Mesendoderm (in vitro differentiated cells): ENCODE measurements at regions not wholly inside any gene's neighbourhood (a gene's known extent, or its start where the extent isn't known, plus 50 kb on each side); places are given as distances from the start of the nearest gene placed in this dataset.

Experiments
- DNase-seq: peaks from one replicate; pipeline ENCODE4 v3.0.0; 2013
- H2AK5ac ChIP-seq: 2 replicates; pipeline ENCODE4 v1.6.1; 2013; ENCODE audit warnings: low read length, inconsistent platforms
- H2BK120ac ChIP-seq: 2 replicates; pipeline ENCODE4 v1.6.1; 2013; ENCODE audit warnings: low read depth, mild to moderate bottlenecking, low read length, moderate library complexity, mixed read lengths
- H2BK15ac ChIP-seq: replicated peaks from 2 replicates; pipeline ENCODE4 v1.6.1; 2013; ENCODE audit warnings: low read depth, mild to moderate bottlenecking, moderate library complexity
- H2BK5ac ChIP-seq: 2 replicates; pipeline ENCODE4 v1.6.1; 2013; ENCODE audit warnings: low read length, inconsistent platforms
- H3K18ac ChIP-seq: 2 replicates; pipeline ENCODE4 v1.6.1; 2013; ENCODE audit warnings: mild to moderate bottlenecking, low read length, mixed read lengths
- H3K23ac ChIP-seq: one replicate; pipeline ENCODE4 v1.6.1; 2013; ENCODE audit warnings: low read length
- H3K27ac ChIP-seq: 2 replicates; pipeline ENCODE4 v1.5.1; 2013; ENCODE audit warnings: low read depth, mild to moderate bottlenecking, inconsistent platforms, low read length, moderate library complexity
- H3K27me3 ChIP-seq: 2 replicates; pipeline ENCODE4 v1.6.1; 2013; ENCODE audit warnings: low read length, control low read depth, mild to moderate bottlenecking, inconsistent platforms; ENCODE audit not compliant: insufficient read depth, poor library complexity
- H3K36me3 ChIP-seq: 2 replicates; pipeline ENCODE4 v1.6.1; 2013; ENCODE audit warnings: low read length, inconsistent platforms; ENCODE audit not compliant: control insufficient read depth, insufficient read depth
- H3K4ac ChIP-seq: one replicate; pipeline ENCODE4 v1.6.1; 2013; ENCODE audit warnings: low read depth, mild to moderate bottlenecking, low read length, moderate library complexity
- H3K4me1 ChIP-seq: 2 replicates; pipeline ENCODE4 v1.6.1; 2013; ENCODE audit warnings: low read depth, low read length, inconsistent platforms; ENCODE audit not compliant: control insufficient read depth
- H3K4me2 ChIP-seq: 2 replicates; pipeline ENCODE4 v1.6.1; 2013; ENCODE audit warnings: low read length
- H3K4me3 ChIP-seq: 2 replicates; pipeline ENCODE4 v1.5.1; 2013; ENCODE audit warnings: mild to moderate bottlenecking, low read length
- H3K56ac ChIP-seq: one replicate; pipeline ENCODE4 v1.6.1; 2013; ENCODE audit warnings: low read length
- H3K79me1 ChIP-seq: 2 replicates; pipeline ENCODE4 v1.6.1; 2013; ENCODE audit warnings: low read length, inconsistent platforms
- H3K79me2 ChIP-seq: 2 replicates; pipeline ENCODE4 v1.6.1; 2013; ENCODE audit warnings: mild to moderate bottlenecking, low read length; ENCODE audit not compliant: control insufficient read depth, insufficient read depth
- H3K9ac ChIP-seq: 2 replicates; pipeline ENCODE4 v1.6.1; 2013; ENCODE audit warnings: low read length, inconsistent platforms
- H4K5ac ChIP-seq: one replicate; pipeline ENCODE4 v1.6.1; 2013; ENCODE audit warnings: low read length
- H4K8ac ChIP-seq: one replicate; pipeline ENCODE4 v1.6.1; 2013; ENCODE audit warnings: low read depth, mild to moderate bottlenecking, control low read depth, low read length, moderate library complexity
- WGBS: extraction: QIAGEN DNeasy Blood & Tissue Kit; methylation state at CpG from one replicate; pipeline ENCODE4 v1.1.7; 2013; ENCODE audit warnings: low lambda C conversion rate, missing lambda C conversion rate; ENCODE audit not compliant: insufficient coverage; ENCODE audit errors: extremely low coverage; 5-methylcytosine and 5-hydroxymethylcytosine counted together

GRCh38 chr20:2203436-2203835 lies 92.4 kb upstream of the TGM3 start:
- H3K27ac ChIP-seq = no peak overlapping the region
- no peak overlapping the region for H3K4me3 ChIP-seq
- no peak overlapping the region for H3K9ac ChIP-seq
- H2AK5ac ChIP-seq = no peak overlapping the region
- no peak overlapping the region for H3K23ac ChIP-seq
- no peak overlapping the region for H2BK5ac ChIP-seq
- H3K18ac ChIP-seq = no peak overlapping the region
- no peak for DNase-seq
- no peak overlapping the region for H3K4ac ChIP-seq
- no peaks in the 10 kb centered on the region for H3K4me1 ChIP-seq
- H3K4me2 ChIP-seq = no peak overlapping the region
- no peak overlapping the region for H2BK120ac ChIP-seq
- no peak overlapping the region for H3K56ac ChIP-seq
- no peaks in the 10 kb centered on the region for H3K36me3 ChIP-seq
- no peaks in the 10 kb centered on the region for H3K27me3 ChIP-seq
- H4K5ac ChIP-seq = no peak overlapping the region
- H2BK15ac ChIP-seq = no peak overlapping the region
- no peak overlapping the region for H4K8ac ChIP-seq
- WGBS = 100% methylated on average over 1 of the region's 1 CpG
- no peaks in the 10 kb centered on the region for H3K79me1 ChIP-seq
- H3K79me2 ChIP-seq = no peaks in the 10 kb centered on the region

- H4K5ac ChIP-seq = no peak overlapping the region
- no peak overlapping the region for H2BK15ac ChIP-seq
- H3K4me1 ChIP-seq = no peaks in the 10 kb centered on the region
- H3K79me2 ChIP-seq = no peaks in the 10 kb centered on the region
- H3K4ac ChIP-seq = no peak overlapping the region
- H3K4me2 ChIP-seq = no peak overlapping the region
- no peak for DNase-seq
- no peak overlapping the region for H3K9ac ChIP-seq
- no peak overlapping the region for H2BK120ac ChIP-seq
- H3K79me1 ChIP-seq = no peaks in the 10 kb centered on the region
- H2AK5ac ChIP-seq = no peak overlapping the region
- no peak overlapping the region for H3K23ac ChIP-seq
- no peaks in the 10 kb centered on the region for H3K36me3 ChIP-seq
- no peak overlapping the region for H3K27ac ChIP-seq
- no peak overlapping the region for H2BK5ac ChIP-seq
- no peaks in the 10 kb centered on the region for H3K27me3 ChIP-seq
- no peak overlapping the region for H3K4me3 ChIP-seq
- H4K8ac ChIP-seq = no peak overlapping the region
- H3K18ac ChIP-seq = no peak overlapping the region
- no CpG with 5 or more reads among the region's 3 CpGs for WGBS
- H3K56ac ChIP-seq = no peak overlapping the region
Observed at GRCh38 chr20:2204021-2204420, 91.8 kb upstream of the TGM3 start.

- peak overlapping the region; percentile 70 for H3K9ac ChIP-seq
- no peaks in the 10 kb centered on the region for H3K79me1 ChIP-seq
- peak overlapping the region; percentile 81 for H3K56ac ChIP-seq
- H3K79me2 ChIP-seq = no peaks in the 10 kb centered on the region
- H3K4me2 ChIP-seq = peak overlapping the region; percentile 66
- H4K8ac ChIP-seq = no peak overlapping the region
- peak; percentile 88 for DNase-seq
- no peak overlapping the region for H2BK5ac ChIP-seq
- WGBS = no CpG with 5 or more reads among the region's 82 CpGs
- H2BK15ac ChIP-seq = no peak overlapping the region
- peak overlapping the region; percentile 44 for H3K4me3 ChIP-seq
- H3K23ac ChIP-seq = peak overlapping the region; percentile 45
- H3K27ac ChIP-seq = no peak overlapping the region
- H2AK5ac ChIP-seq = no peak overlapping the region
- no peak overlapping the region for H3K4ac ChIP-seq
- H3K4me1 ChIP-seq = no peaks in the 10 kb centered on the region
- H3K36me3 ChIP-seq = no peaks in the 10 kb centered on the region
- H4K5ac ChIP-seq = no peak overlapping the region
- H3K27me3 ChIP-seq = no peaks in the 10 kb centered on the region
- H3K18ac ChIP-seq = no peak overlapping the region
- H2BK120ac ChIP-seq = no peak overlapping the region
Observed at GRCh38 chr20:2206957-2207769, 88.6 kb upstream of the TGM3 start.

GRCh38 chr20:2207770-2208097 lies 88.1 kb upstream of the TGM3 start:
- H3K4ac ChIP-seq = no peak overlapping the region
- no peak overlapping the region for H4K5ac ChIP-seq
- no peak overlapping the region for H2BK5ac ChIP-seq
- H3K36me3 ChIP-seq = no peaks in the 10 kb centered on the region
- no peak overlapping the region for H3K18ac ChIP-seq
- H3K23ac ChIP-seq = no peak overlapping the region
- no peaks in the 10 kb centered on the region for H3K4me1 ChIP-seq
- no peak for DNase-seq
- peak overlapping the region; percentile 48 for H3K4me2 ChIP-seq
- no peak overlapping the region for H2AK5ac ChIP-seq
- no peak overlapping the region for H3K4me3 ChIP-seq
- no peaks in the 10 kb centered on the region for H3K79me2 ChIP-seq
- H3K79me1 ChIP-seq = no peaks in the 10 kb centered on the region
- WGBS = no CpG with 5 or more reads among the region's 17 CpGs
- peak overlapping the region; percentile 69 for H3K9ac ChIP-seq
- H3K27ac ChIP-seq = no peak overlapping the region
- no peak overlapping the region for H2BK15ac ChIP-seq
- no peak overlapping the region for H2BK120ac ChIP-seq
- peak overlapping the region; percentile 78 for H3K56ac ChIP-seq
- H4K8ac ChIP-seq = no peak overlapping the region
- H3K27me3 ChIP-seq = no peaks in the 10 kb centered on the region

- Histone ChIP-seq H3K18ac (no peak overlapping the region), H2BK5ac (no peak overlapping the region), H3K79me1 (no peaks in the 10 kb centered on the region), H3K4me1 (no peaks in the 10 kb centered on the region), H2AK5ac (no peak overlapping the region), H4K8ac (no peak overlapping the region), H3K4ac (no peak overlapping the region), H3K9ac (no peak overlapping the region), H3K27me3 (no peaks in the 10 kb centered on the region), H3K56ac (no peak overlapping the region), H4K5ac (no peak overlapping the region), H3K27ac (no peak overlapping the region), H3K36me3 (no peaks in the 10 kb centered on the region), H3K79me2 (no peaks in the 10 kb centered on the region), H3K4me3 (no peak overlapping the region), H3K23ac (no peak overlapping the region), H2BK15ac (no peak overlapping the region), H2BK120ac (no peak overlapping the region), H3K4me2 (no peak overlapping the region)
- DNase-seq = no peak
- no CpG with 5 or more reads among the region's 3 CpGs for WGBS
Observed at GRCh38 chr20:2208897-2209296, 86.9 kb upstream of the TGM3 start.
